AG08395 (cell line): ENCODE measurements at regions not wholly inside any gene's neighbourhood (a gene's known extent, or its start where the extent isn't known, plus 50 kb on each side); places are given as distances from the start of the nearest gene placed in this dataset.
A peak's percentile ranks its signal among the peaks of the same experiment; 100 is the strongest.

Experiments
- DNase-seq: peaks from one replicate; pipeline ENCODE4 v3.0.0; 2012; ENCODE audit warnings: mixed read lengths, low spot score

DNA sequence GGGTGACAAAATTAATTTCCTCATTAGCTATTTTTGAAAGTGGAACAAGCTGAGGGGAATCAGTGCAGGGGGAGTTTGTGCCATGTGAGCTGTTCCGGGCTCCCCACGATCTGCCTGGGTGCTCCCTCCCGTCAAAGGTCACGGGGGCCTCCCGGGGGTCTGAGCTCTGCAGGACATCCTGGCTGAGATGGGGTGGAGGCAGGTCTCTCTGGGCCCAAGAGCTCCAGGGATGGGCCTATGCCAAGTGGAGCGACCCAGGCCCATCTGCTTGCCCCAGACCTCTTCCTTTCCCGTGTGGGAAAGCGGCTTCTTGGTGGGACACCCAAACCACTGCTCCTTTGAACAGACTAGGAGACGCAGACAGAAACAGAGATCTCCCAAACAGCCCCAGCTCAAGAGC is 143.3 kb upstream of the ID2 start:
- no peak for DNase-seq

DNA sequence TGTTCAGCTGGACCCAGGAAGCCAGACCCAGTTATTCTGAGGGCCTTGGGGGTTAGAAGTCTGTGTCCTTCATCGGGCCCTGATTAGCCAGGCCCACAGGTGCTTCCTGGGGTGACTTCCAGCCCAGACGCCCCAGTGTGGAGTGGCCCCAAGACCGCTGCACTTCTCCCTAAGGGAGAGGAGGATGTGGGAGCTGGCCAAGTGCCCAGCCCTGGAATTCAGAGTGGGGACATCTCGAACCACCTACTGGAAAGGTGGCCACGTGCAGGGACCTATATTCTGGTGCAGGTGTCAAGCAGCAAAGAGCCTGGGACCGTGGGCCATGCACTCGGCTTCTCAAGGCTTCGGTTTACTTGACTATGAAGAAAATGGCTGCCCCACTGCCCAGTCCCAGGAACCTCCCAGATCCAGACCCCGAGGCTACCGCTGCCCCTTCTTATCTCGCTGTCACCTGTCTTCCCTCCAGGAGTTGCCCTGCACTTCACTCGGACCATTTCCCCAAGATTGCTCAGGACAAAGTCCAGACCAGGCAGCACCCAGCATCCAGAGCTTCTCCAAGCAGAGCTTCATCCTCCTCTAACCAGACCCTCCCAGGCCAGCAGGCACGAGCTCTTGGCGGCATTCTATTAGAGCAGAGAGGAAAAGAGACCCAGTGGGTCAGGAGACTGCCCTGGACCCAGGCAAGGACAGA is 142.8 kb upstream of the ID2 start:
- no peak for DNase-seq

DNA sequence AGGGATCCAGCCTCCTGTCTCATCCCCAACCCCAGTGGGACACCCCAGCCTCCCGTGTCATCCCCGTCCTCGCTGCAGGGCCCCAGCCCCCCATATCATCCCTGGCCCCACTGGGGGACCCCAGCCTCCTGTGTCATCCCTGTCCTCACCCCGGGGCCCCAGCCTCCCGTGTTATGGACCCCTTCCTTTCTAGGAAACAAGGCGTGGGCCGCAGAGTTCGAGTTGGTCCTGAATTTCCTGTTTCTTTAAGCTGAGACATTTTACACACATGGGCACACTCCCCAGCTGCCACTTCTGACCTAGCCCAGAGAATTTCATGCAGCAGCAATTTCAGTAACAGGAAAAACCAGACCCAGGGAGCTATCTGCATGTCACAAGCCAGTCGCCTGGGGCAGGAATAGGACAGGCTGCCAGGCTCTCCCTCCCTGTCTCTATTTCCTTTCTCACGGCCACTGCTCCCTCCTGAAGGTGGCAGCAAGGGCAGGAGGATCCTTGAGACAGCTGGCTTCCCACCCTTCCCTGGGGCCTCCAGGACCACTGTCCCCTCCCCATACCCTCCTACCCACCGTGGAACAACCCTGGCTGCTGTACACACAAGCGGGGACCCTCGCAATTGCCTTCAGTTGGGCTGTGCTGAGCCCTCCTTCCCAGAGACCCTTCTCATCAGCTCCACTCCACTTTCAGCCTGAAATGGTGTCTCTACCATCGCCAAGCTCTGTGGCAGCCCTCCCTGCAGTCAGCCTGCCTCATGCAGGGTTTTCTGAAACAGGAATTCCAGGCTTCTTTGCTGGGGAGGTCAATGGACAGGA is 141.9 kb upstream of the ID2 start:
- peak; percentile 24 for DNase-seq

- DNase-seq: no peak
Measured at GRCh38 chr2:8540552-8541055, 141.3 kb upstream of the ID2 start.

DNA sequence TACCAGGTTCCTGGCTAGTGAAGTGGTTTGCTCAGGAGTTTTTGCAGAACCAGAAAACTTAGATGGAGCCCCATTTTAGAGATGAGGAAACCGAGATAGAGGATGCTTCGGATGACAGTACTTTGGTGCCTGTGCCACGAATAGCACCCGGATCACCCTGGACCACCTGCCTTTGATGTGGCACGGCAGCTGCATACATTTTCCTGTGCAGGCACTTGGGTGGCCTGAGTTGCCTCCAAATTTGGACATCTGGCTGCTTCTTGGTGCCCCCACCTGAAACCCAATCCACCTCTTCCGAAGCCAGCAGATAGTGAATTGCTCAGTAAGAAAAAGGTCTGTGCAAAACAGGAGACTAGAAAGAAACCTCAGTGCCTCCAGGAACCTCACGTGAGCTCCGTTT is 140.6 kb upstream of the ID2 start:
- DNase-seq: no peak

GRCh38 chr2:8541636-8542035 is 140.2 kb upstream of the ID2 start:
- no peak for DNase-seq

GRCh38 chr2:8542381-8543059 is 139.3 kb upstream of the ID2 start:
- DNase-seq: no peak

GRCh38 chr2:8543060-8543382 is 138.8 kb upstream of the ID2 start:
- no peak for DNase-seq

GRCh38 chr2:8543383-8544170 is 138.3 kb upstream of the ID2 start:
- peak; percentile 92 for DNase-seq

DNA sequence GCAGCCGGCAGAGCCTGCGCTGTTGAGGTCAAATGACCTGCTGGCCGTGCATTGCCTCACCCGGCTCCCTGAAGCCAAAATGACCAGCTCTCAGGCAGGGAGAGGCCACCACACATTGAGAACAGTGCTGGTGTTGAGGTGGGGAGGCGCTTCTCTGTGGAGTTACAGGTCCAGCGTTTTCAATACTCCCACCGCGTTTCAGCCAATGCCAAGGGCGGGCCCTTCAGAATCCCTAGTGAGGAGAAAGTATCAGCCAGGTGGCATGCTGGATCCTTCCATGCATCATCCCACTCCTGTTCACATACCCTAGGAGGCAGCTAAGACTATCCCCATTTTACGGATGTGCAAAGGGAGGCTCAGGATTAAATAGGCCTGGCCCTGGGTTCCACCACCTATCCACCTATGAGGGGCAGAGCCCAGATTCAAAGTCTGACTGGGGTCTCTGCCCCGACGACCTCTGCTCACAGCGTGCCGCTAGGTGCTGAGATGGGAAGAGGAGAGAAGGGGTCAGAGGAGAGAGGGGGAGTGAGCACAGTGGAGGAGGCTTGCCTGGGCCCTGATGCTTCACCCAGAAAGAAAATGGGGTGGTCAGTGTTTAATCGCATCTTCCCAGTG is 137.6 kb upstream of the ID2 start:
- DNase-seq: no peak

DNA sequence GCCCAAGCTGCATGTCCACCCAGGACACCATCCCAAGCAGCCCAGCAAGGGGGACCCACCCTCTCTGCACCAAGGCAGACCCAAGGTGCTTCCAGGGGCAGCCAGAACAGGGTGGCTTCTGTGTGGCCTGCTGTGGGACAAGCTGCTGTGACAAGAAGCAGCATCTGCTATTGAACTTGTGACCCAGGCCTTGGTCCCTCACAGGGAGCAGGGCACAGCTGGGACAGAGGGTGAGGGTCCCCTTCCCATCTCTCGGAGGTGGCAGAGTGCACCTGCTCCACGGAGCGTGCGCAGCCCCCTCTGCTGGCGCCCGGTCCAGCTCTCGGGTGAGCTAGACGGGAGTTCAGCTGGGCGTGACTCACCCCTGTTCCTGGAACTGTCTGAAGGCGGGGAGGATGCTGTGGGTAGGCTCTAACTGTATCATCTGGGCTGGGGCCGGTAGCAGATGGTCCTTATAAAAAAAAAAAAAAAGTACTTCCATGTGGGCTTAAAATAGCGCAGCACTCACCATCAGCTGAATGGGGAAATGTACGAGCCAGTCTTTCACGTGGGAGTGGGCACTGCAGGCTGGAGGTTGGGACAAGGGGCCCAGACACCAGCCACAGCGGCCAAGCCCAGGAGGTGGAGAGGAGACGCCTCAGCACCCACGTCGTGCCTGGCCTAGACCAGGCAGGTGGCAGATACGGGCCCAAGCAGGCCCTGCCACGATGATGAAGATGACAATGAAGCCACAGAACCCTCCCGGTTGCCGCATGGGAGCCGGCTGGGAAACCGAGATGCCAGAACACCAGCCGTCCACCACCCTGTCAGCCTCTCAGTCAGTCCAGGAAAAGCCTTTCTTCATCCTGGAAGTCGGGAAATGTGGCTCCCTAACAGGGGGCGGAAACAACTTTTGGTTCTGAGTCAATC is 136.8 kb upstream of the ID2 start:
- peak; percentile 94 for DNase-seq

- DNase-seq: no peak
Measured at GRCh38 chr2:8545695-8546611, 135.9 kb upstream of the ID2 start.

- no peak for DNase-seq
Measured at GRCh38 chr2:8546612-8547283, 135.1 kb upstream of the ID2 start.

DNA sequence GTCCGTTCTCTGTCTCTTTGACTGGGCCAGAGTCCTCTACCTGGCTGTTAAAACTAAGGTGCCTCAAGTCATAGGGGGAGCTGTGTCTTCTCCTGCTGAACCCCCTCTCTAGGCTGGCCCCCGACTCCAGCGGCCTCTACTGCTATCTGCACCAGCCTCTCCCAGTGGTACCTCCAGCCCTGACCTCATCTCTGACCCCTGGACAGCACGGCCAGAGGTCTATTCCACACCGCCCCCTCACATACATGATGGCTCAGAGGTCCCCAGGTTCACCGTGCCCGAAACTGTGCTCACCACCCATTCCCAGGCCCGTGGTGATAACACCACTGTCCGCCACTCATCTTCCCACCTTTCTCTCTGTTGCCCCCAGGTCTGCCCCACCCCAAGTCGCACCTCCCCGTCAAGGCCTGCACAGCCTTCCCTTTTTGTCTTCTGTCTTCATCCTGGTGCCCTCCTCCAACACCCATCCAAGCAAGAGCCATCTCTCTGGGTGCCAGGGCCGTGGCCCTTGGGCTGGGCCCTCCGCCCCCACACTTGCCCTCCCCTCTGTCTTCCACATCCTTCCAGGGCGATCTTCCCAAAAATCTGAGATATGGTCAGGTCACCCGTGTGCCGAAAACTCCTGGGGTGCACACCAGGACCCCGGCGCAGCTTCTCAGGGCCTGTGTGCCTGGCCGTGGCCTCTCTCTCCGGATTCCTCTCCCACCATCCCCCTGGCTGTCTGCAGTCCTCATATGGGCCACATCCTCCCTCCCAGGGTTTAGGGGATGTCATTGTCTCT is 134.4 kb upstream of the ID2 start:
- no peak for DNase-seq

GRCh38 chr2:8548065-8548618 is 133.7 kb upstream of the ID2 start:
- no peak for DNase-seq

GRCh38 chr2:8548619-8549150 is 133.2 kb upstream of the ID2 start:
- no peak for DNase-seq

DNA sequence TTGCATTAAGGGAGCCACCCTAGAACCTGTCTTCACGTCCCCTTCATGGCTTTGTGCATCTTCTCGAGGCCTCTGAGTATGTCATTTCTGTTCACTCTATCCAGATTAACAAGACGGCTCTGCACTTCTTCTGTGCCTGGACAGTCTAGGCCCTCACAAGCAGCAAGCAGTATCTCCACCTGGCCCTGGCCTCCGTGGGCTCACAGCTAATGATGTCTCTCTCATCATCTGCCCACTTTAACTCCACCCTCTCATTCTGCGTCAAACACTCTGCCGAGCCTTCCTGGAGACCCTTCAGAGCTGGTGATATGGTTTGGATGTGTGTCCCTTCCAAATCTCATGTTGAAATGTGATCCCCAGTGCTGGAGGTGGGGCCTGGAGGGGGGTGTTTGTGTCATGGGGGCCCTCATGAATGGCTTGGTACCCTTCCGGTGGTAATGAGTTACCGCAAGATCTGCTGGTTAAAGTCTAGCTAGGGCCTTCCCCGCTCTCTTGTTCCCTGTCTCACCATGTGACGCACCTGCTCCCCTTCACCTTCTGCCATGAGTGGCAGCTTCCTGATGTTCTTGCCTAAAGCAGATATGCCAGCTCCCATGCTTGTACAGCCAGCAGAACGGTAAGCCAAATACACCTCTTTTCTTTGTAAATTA is 132.5 kb upstream of the ID2 start:
- no peak for DNase-seq
